ENCODE measurements at regions not wholly inside any gene's neighbourhood (a gene's known extent, or its start where the extent isn't known, plus 50 kb on each side); places are given as distances from the start of the nearest gene placed in this dataset.
"Not testable (repeated sequence)": the region's sequence is repeated elsewhere in the genome, so short reads cannot be mapped to it uniquely, and the experiment has no call there.

DNA sequence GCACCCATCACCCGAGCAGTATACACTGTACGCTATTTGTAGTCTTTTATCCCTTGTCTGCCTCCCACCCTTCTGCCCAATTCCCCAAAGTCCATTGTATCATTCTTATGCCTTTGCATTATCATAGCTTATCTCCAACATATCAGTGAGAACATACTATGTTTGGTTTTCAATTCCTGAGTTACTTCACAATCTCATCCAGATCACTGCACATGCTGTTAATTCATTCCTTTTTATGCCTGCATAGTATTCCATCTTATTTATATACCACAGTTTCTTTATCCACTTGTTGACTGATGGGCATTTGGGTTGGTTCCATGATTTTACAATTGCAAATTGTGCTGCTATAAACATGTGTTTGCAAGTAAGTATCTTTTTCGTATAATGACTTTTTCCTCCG lies 564.7 kb upstream of the NECTIN3 start (continued):
- TF ChIP-seq, protein P1, sequence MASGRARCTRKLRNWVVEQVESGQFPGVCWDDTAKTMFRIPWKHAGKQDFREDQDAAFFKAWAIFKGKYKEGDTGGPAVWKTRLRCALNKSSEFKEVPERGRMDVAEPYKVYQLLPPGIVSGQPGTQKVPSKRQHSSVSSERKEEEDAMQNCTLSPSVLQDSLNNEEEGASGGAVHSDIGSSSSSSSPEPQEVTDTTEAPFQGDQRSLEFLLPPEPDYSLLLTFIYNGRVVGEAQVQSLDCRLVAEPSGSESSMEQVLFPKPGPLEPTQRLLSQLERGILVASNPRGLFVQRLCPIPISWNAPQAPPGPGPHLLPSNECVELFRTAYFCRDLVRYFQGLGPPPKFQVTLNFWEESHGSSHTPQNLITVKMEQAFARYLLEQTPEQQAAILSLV (tag; IDR thresholded peaks at IDR 0.05): no peak
- TF ChIP-seq KLF6 (CRISPR knock-in tag; IDR thresholded peaks at IDR 0.05; ENCODE audit: borderline replicate concordance) (no peak), RBM25 (IDR thresholded peaks at IDR 0.05; ENCODE audit: low read depth, low read length, severe bottlenecking) (peak; percentile 55), IFI16 (CRISPR knock-in tag; IDR thresholded peaks at IDR 0.05) (no peak), KLF16 (IDR thresholded peaks at IDR 0.05) (no peak), POLR3G (IDR thresholded peaks at IDR 0.05; ENCODE audit: extremely low read depth, insufficient read length, insufficient replicate concordance) (no peak), WHSC1 (IDR thresholded peaks at IDR 0.05; ENCODE audit: low read length) (no peak), ETV6 (IDR thresholded peaks at IDR 0.05; ENCODE audit: borderline replicate concordance in 1 of 2, low read depth in 2 of 2, low read length in 1 of 2) (no peak), ETV6 (CRISPR knock-in tag; IDR thresholded peaks at IDR 0.05; ENCODE audit: borderline replicate concordance) (no peak), ZNF174 (CRISPR knock-in tag; IDR thresholded peaks at IDR 0.05) (no peak), GTF2E2 (tag; IDR thresholded peaks at IDR 0.05) (no peak), NR2C1 (IDR thresholded peaks at IDR 0.05) (no peak), NR2C1 (tag; IDR thresholded peaks at IDR 0.05) (no peak), CBX2 (IDR thresholded peaks at IDR 0.05; ENCODE audit: insufficient read depth, low read length, poor library complexity, severe bottlenecking) (no peak), ZNF146 (CRISPR knock-in tag; IDR thresholded peaks at IDR 0.05; ENCODE audit: unreplicated experiment) (peak; percentile 91), ZNF778 (CRISPR knock-in tag; IDR thresholded peaks at IDR 0.05) (no peak), POLR2G (IDR thresholded peaks at IDR 0.05; ENCODE audit: low read depth, low read length) (no peak)
- TF ChIP-seq, protein P2, sequence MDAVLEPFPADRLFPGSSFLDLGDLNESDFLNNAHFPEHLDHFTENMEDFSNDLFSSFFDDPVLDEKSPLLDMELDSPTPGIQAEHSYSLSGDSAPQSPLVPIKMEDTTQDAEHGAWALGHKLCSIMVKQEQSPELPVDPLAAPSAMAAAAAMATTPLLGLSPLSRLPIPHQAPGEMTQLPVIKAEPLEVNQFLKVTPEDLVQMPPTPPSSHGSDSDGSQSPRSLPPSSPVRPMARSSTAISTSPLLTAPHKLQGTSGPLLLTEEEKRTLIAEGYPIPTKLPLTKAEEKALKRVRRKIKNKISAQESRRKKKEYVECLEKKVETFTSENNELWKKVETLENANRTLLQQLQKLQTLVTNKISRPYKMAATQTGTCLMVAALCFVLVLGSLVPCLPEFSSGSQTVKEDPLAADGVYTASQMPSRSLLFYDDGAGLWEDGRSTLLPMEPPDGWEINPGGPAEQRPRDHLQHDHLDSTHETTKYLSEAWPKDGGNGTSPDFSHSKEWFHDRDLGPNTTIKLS (IDR thresholded peaks at IDR 0.05; ENCODE audit: borderline replicate concordance, low read depth): no peak

DNA sequence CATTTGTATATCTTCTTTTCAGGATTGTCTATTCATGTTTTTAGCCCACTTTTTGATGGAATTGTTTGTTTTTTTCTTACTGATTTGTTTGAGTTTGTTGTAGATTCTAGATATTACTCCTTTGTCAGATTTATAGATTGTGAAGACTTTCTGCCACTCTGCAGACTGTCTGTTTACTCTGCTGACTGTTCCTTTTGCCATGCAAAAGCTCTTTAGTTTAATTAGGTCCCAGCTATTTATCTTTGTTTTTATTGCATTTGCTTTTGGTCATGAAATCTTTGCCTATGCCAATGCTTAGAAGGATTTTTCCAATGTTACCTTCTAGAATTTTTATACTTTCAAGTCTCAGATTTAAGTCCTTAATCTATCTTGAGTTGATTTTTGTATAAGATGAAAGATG lies 564.0 kb upstream of the NECTIN3 start:
- H3K27ac ChIP-seq (ENCODE audit: extremely low read depth, low read depth, low read length); H3K36me3 ChIP-seq (ENCODE audit: control insufficient read depth, insufficient read depth, low read length); FAIRE-seq; H3K4me2 ChIP-seq (ENCODE audit: insufficient read depth, low read length); BruUV-seq (replicated peaks); H3K4me3 ChIP-seq; DNase-seq (ENCODE audit: extremely low read depth in 1 of 4, low spot score in 3 of 4); H3K9me3 ChIP-seq (replicated peaks; ENCODE audit: control insufficient read depth, insufficient read depth, low read depth, low read length); H2AFZ ChIP-seq (ENCODE audit: low read depth, low read length); H3K9ac ChIP-seq (ENCODE audit: insufficient read depth in 1 of 2, low read depth in 2 of 2, low read length in 2 of 2); CTCF ChIA-PET (ENCODE audit: low intra/inter-chr PET ratio); ATAC-seq; H3K4me1 ChIP-seq (replicated peaks in 1 of 2; ENCODE audit: control insufficient read depth in 2 of 2, insufficient read depth in 2 of 2, low read length in 2 of 2); H3K9me1 ChIP-seq (ENCODE audit: control insufficient read depth, insufficient read depth, low read length); in situ Hi-C loops (cut with MboI); POLR2A ChIA-PET; H3K27me3 ChIP-seq (ENCODE audit: control insufficient read depth in 2 of 2, insufficient read depth in 2 of 2, low read length in 2 of 2); H4K20me1 ChIP-seq (replicated peaks; ENCODE audit: control insufficient read depth, insufficient read depth, low read length); intact Hi-C loops (cut with micrococcal nuclease): not testable (repeated sequence)
- peaks cover 70% of the 10 kb centered on the region for H3K79me2 ChIP-seq (ENCODE audit: control insufficient read depth, insufficient read depth, low read length)

All from K562 (cell line).